ENCODE measurements at regions not wholly inside any gene's neighbourhood (a gene's known extent, or its start where the extent isn't known, plus 50 kb on each side); places are given as distances from the start of the nearest gene placed in this dataset.

GRCh38 chr21:24225431-24225830 lies 1381.8 kb downstream of the MRPL39 start:
- H3K4me1 ChIP-seq: no peaks in the 10 kb centered on the region
- H3K27me3 ChIP-seq: no peaks in the 10 kb centered on the region
- H3K36me3 ChIP-seq: no peaks in the 10 kb centered on the region
- H3K4me2 ChIP-seq: no peak overlapping the region
- no peak overlapping the region for H3K9ac ChIP-seq
- no peak overlapping the region for H3K4me3 ChIP-seq
- TF ChIP-seq Cebpa-rat (IDR thresholded peaks at IDR 0.05): no peak
- no peak overlapping the region for H3K27ac ChIP-seq
- no peaks in the 10 kb centered on the region for H3K9me3 ChIP-seq
- no peaks in the 10 kb centered on the region for H4K20me1 ChIP-seq

- H3K4me2 ChIP-seq: no peak overlapping the region
- TF ChIP-seq Cebpa-rat (IDR thresholded peaks at IDR 0.05): no peak
- H3K27me3 ChIP-seq: no peaks in the 10 kb centered on the region
- H3K9ac ChIP-seq: no peak overlapping the region
- H3K4me1 ChIP-seq: no peaks in the 10 kb centered on the region
- H3K4me3 ChIP-seq: no peak overlapping the region
- no peaks in the 10 kb centered on the region for H3K36me3 ChIP-seq
- H4K20me1 ChIP-seq: no peaks in the 10 kb centered on the region
- H3K9me3 ChIP-seq: no peaks in the 10 kb centered on the region
- H3K27ac ChIP-seq: no peak overlapping the region
Measured at GRCh38 chr21:24224422-24224821, 1382.9 kb downstream of the MRPL39 start.

DNA sequence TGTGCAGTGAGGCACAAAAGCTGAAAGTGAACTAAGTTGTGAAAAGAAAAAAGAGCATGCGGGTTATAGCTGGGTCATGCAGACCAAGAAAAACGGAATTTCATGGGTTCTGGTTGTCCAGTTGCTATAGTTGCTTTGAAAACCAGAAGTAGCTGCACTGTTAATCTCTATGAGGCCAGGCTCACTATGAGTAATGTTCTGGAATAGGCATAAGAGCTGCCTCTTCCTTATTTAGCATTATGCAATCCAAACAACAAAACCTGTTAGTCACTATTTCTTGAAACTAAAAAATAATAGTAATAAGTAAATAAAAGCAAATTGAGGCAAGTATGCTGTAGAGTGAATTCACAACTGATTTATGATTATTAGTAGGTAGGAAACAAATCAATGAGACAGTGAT lies 1383.7 kb downstream of the MRPL39 start:
- no peak overlapping the region for H3K4me2 ChIP-seq
- H4K20me1 ChIP-seq: no peaks in the 10 kb centered on the region
- no peak overlapping the region for H3K27ac ChIP-seq
- H3K9ac ChIP-seq: no peak overlapping the region
- H3K9me3 ChIP-seq: no peaks in the 10 kb centered on the region
- no peaks in the 10 kb centered on the region for H3K36me3 ChIP-seq
- no peaks in the 10 kb centered on the region for H3K4me1 ChIP-seq
- H3K4me3 ChIP-seq: no peak overlapping the region
- no peak for TF ChIP-seq Cebpa-rat (IDR thresholded peaks at IDR 0.05)
- H3K27me3 ChIP-seq: no peaks in the 10 kb centered on the region

GRCh38 chr21:24222676-24223075 lies 1384.6 kb downstream of the MRPL39 start:
- H3K27me3 ChIP-seq: no peaks in the 10 kb centered on the region
- no peaks in the 10 kb centered on the region for H3K9me3 ChIP-seq
- H3K4me1 ChIP-seq: no peaks in the 10 kb centered on the region
- no peak overlapping the region for H3K4me2 ChIP-seq
- H3K27ac ChIP-seq: no peak overlapping the region
- H3K4me3 ChIP-seq: no peak overlapping the region
- H3K9ac ChIP-seq: no peak overlapping the region
- no peak for TF ChIP-seq Cebpa-rat (IDR thresholded peaks at IDR 0.05)
- H3K36me3 ChIP-seq: no peaks in the 10 kb centered on the region
- H4K20me1 ChIP-seq: no peaks in the 10 kb centered on the region

DNA sequence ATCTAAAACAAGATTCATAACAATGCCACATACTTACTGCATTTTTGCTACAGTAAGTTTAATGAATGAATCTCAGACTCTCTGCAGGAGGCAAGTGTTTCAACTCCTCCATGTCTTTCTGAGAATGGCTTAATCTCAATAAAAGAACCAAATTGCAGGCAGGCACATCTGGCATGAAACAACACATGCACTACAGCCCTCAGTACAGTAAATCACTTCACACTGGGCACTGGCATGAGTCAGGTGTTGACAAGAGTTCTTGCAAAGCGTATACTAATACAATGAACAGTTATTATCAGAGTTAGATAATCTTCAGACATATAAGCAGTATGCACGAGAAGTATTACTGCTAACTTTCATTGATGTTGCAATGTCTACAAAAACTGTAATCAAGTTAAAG lies 1386.8 kb downstream of the MRPL39 start:
- Histone ChIP-seq H3K36me3 (no peaks in the 10 kb centered on the region), H3K9ac (no peak overlapping the region), H4K20me1 (no peaks in the 10 kb centered on the region), H3K4me1 (no peaks in the 10 kb centered on the region), H3K9me3 (no peaks in the 10 kb centered on the region), H3K4me3 (no peak overlapping the region), H3K27me3 (no peaks in the 10 kb centered on the region), H3K4me2 (no peak overlapping the region), H3K27ac (no peak overlapping the region)
- TF ChIP-seq Cebpa-rat (IDR thresholded peaks at IDR 0.05): no peak

GRCh38 chr21:24217151-24217550 lies 1390.1 kb downstream of the MRPL39 start:
- Histone ChIP-seq H3K4me1 (no peaks in the 10 kb centered on the region), H4K20me1 (no peaks in the 10 kb centered on the region), H3K4me2 (no peak overlapping the region), H3K9ac (no peak overlapping the region), H3K27ac (no peak overlapping the region), H3K27me3 (no peaks in the 10 kb centered on the region), H3K9me3 (no peaks in the 10 kb centered on the region), H3K36me3 (no peaks in the 10 kb centered on the region), H3K4me3 (no peak overlapping the region)
- TF ChIP-seq Cebpa-rat (IDR thresholded peaks at IDR 0.05): no peak

DNA sequence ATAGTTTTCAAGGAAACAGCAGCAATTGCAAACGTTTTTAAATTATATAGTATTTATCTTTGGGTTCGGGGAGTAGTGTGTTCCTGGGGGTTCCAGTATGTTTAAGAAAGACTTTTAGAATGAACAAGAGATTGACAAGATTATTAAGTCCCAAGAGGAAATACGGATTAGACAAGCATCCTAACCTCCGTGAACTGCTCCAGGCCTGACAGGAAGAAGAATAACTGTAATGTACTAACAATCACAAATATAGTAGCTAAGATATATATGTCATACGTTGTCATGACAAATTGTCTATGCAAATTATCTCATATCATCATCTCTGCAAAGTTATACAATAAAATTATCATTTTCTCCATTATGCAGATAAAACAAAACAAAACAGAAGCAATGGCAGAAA lies 1397.2 kb downstream of the MRPL39 start:
- Histone ChIP-seq H3K4me2 (no peak overlapping the region), H3K27me3 (no peaks in the 10 kb centered on the region), H3K27ac (no peak overlapping the region), H3K9me3 (peaks cover 15% of the 10 kb centered on the region), H3K4me3 (no peak overlapping the region), H4K20me1 (no peaks in the 10 kb centered on the region), H3K4me1 (no peaks in the 10 kb centered on the region), H3K9ac (no peak overlapping the region), H3K36me3 (no peaks in the 10 kb centered on the region)
- no peak for TF ChIP-seq Cebpa-rat (IDR thresholded peaks at IDR 0.05)

DNA sequence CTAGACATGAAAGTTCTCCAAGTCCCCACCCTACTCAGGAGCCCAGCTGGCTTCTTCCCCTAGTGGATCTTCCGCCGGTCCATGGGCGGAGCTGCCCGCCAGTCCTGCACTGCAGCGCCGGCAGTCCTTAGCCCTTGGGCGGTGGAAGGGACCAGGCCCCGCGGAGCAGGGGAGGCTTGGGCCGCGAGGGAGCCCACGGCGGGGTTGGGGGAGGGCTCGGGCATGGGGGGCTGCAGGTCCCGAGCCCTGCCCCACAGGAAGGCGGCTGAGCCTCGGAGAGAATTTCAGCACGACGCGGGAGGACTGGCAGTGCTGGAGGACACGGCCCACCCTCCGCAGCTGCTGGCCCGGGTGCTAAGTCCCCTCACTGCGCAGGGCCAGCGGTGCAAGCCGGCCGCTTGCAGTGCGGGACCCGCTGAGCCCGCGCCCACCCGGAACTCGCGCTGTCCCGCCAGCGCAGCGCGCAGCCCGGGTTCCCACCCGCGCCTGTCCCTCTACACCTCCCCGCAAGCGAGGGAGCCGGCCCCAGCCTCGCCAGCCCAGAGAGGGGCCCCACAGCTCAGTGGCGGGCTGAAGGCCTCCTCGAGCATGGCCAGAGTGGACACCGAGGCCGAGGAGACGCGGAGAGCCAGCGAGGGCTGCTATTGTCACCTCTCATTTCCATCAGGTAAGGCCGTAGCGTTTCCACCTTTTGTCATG lies 1398.6 kb downstream of the MRPL39 start:
- Histone ChIP-seq H3K4me2 (no peak overlapping the region), H3K4me1 (no peaks in the 10 kb centered on the region), H3K9me3 (peaks cover 15% of the 10 kb centered on the region), H3K36me3 (no peaks in the 10 kb centered on the region), H3K4me3 (no peak overlapping the region), H4K20me1 (no peaks in the 10 kb centered on the region), H3K9ac (no peak overlapping the region), H3K27ac (no peak overlapping the region), H3K27me3 (no peaks in the 10 kb centered on the region)
- TF ChIP-seq Cebpa-rat (IDR thresholded peaks at IDR 0.05): no peak

DNA sequence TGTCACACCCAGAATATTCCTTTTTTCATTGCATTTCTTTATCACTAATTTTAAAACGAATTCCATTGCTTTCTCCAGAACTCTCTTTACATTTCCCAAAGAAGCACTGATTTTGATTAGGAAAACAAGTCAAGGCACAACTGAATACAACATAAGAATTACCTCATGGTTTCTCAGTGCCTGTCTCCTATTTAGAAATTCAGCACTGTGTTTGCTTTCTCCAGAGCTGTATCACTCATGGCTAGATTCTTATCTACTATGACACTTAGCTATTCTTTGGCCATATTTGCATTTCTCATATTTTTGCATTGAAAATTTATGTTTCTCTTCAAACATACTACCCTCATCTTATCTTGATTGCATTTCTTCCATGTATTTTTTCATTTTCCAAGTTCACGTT lies 1402.0 kb downstream of the MRPL39 start:
- Histone ChIP-seq H3K36me3 (no peaks in the 10 kb centered on the region), H3K27me3 (no peaks in the 10 kb centered on the region), H3K4me3 (no peak overlapping the region), H3K9me3 (peaks cover 15% of the 10 kb centered on the region), H3K9ac (no peak overlapping the region), H3K4me1 (no peaks in the 10 kb centered on the region), H3K4me2 (no peak overlapping the region), H4K20me1 (no peaks in the 10 kb centered on the region), H3K27ac (no peak overlapping the region)
- TF ChIP-seq Cebpa-rat (IDR thresholded peaks at IDR 0.05): no peak

DNA sequence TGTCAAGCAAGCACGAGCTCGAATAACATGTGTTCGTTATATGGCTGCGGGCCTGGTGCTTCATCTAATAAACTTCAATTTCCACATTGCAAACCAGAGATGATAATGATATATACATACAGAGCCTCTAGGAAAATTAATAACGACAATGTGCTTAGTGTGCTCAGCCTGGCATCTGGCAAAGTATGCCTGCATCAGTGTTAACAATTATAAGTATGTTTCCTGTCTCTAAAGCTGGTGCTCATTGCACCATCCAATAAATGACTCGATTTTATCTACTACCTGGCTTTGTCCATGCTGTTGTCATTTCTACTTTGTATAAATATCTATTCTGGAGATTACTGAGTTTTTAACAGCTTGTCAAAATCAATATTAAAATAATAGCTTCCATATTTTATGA lies 1402.6 kb downstream of the MRPL39 start:
- H3K9me3 ChIP-seq: peaks cover 15% of the 10 kb centered on the region
- no peaks in the 10 kb centered on the region for H3K27me3 ChIP-seq
- no peak overlapping the region for H3K4me3 ChIP-seq
- no peak overlapping the region for H3K27ac ChIP-seq
- no peaks in the 10 kb centered on the region for H3K36me3 ChIP-seq
- no peaks in the 10 kb centered on the region for H4K20me1 ChIP-seq
- no peak for TF ChIP-seq Cebpa-rat (IDR thresholded peaks at IDR 0.05)
- H3K9ac ChIP-seq: no peak overlapping the region
- no peaks in the 10 kb centered on the region for H3K4me1 ChIP-seq
- no peak overlapping the region for H3K4me2 ChIP-seq

- H3K4me3 ChIP-seq: no peak overlapping the region
- H4K20me1 ChIP-seq: no peaks in the 10 kb centered on the region
- H3K27me3 ChIP-seq: no peaks in the 10 kb centered on the region
- TF ChIP-seq Cebpa-rat (IDR thresholded peaks at IDR 0.05): no peak
- H3K4me2 ChIP-seq: no peak overlapping the region
- no peaks in the 10 kb centered on the region for H3K9me3 ChIP-seq
- no peak overlapping the region for H3K27ac ChIP-seq
- no peaks in the 10 kb centered on the region for H3K36me3 ChIP-seq
- H3K9ac ChIP-seq: no peak overlapping the region
- H3K4me1 ChIP-seq: no peaks in the 10 kb centered on the region
Measured at GRCh38 chr21:24200052-24200451, 1407.2 kb downstream of the MRPL39 start.
